A549 (cell line): ENCODE measurements at regions not wholly inside any gene's neighbourhood (a gene's known extent, or its start where the extent isn't known, plus 50 kb on each side); places are given as distances from the start of the nearest gene placed in this dataset.

Source experiments
- ATAC-seq, 2 experiments: fragments of 200-7000 bp in 1 of 2; fragments of >200 bp in 1 of 2; cut with Nextera tagmentation in 1 of 2; cut with Tn5 transposase in 1 of 2; 3 replicates each; pipeline versions ENCODE4 v1.8.0 to v1.9.1; 2018 to 2020; ENCODE audit warnings: mild to moderate bottlenecking in 1 of 2, moderate library complexity in 1 of 2
- CTCF ChIA-PET: fragments of 300-600 bp; sonication (Branson Sonifier 250); formaldehyde crosslinking; extraction: SDS; loops from one replicate; lab custom pipeline; 2021; ENCODE audit warnings: antibody characterized with exemption, inconsistent platforms; lab: Yijun Ruan, JAX
- POLR2A ChIA-PET: fragments of 350-600 bp; formaldehyde crosslinking; extraction: SDS; loops from one replicate; lab custom pipeline; 2021; ENCODE audit warnings: antibody characterized with exemption, inconsistent platforms; lab: Yijun Ruan, JAX
- DNase-seq, 2 experiments: peaks; one replicate each; pipeline versions ENCODE4 v3.0.0 to v3.0.0-alpha.2; 2011 to 2016; ENCODE audit warnings: low read depth in 1 of 2, low spot score in 1 of 2
- FAIRE-seq: peaks from 2 replicates; lab custom pipeline; 2011; peaks lifted over from hg19 to GRCh38; lab: Jason Lieb, UNC
- H3K27ac ChIP-seq, 2 experiments: fragments of >200 bp; sonication (Bioruptor Twin); formaldehyde crosslinking; 3 replicates each; pipeline ENCODE4 v1.5.1; 2016 to 2017
- H3K4me1 ChIP-seq: fragments of >200 bp; sonication (Bioruptor Twin); formaldehyde crosslinking; 3 replicates; pipeline ENCODE4 v1.6.1; 2016
- H3K4me2 ChIP-seq: fragments of >200 bp; sonication (Bioruptor Twin); formaldehyde crosslinking; 3 replicates; pipeline ENCODE4 v1.6.1; 2016
- H3K4me3 ChIP-seq: fragments of >200 bp; sonication (Bioruptor Twin); formaldehyde crosslinking; 3 replicates; pipeline ENCODE4 v1.5.1; 2016
- H3K9me3 ChIP-seq: fragments of >200 bp; sonication (Bioruptor Twin); formaldehyde crosslinking; 3 replicates; pipeline ENCODE4 v1.6.1; 2016
- CBX2 ChIP-seq: fragments of 200-600 bp; sonication (generic); IDR thresholded peaks from 2 replicates; pipeline ENCODE4 v1.6.1; 2016; ENCODE audit warnings: low read depth, mild to moderate bottlenecking, borderline replicate concordance
- CEBPB ChIP-seq, 2 experiments: fragments of >200 bp in 1 of 2; sonication (Bioruptor Twin) in 1 of 2; formaldehyde crosslinking in 1 of 2; IDR thresholded peaks; 2 replicates each; pipeline ENCODE4 v1.6.1; 2012 to 2016
- CHD2 ChIP-seq: fragments of 150-350 bp; IDR thresholded peaks from 2 replicates; pipeline ENCODE4 v1.6.1; 2014; ENCODE audit warnings: low read length; ENCODE audit not compliant: partially characterized antibody
- EHF ChIP-seq: fragments of 250-450 bp; sonication (Bioruptor Pico); IDR thresholded peaks from 2 replicates; pipeline ENCODE4 v1.5.0; 2020; ENCODE audit warnings: mild to moderate bottlenecking
- ESRRA ChIP-seq: fragments of 150-350 bp; IDR thresholded peaks from 2 replicates; pipeline ENCODE4 v1.6.1; 2014; ENCODE audit warnings: mild to moderate bottlenecking, low read length, borderline replicate concordance
- FOSB ChIP-seq: fragments of 250-450 bp; sonication (Bioruptor Pico); IDR thresholded peaks from 2 replicates; pipeline ENCODE4 v1.5.0; 2020; ENCODE audit warnings: mild to moderate bottlenecking, moderate library complexity
- GATA3 ChIP-seq: IDR thresholded peaks from 2 replicates; pipeline ENCODE4 v1.6.1; 2012; ENCODE audit warnings: borderline replicate concordance
- HOXB13 ChIP-seq: fragments of 250-450 bp; sonication (Bioruptor Pico); IDR thresholded peaks from 2 replicates; pipeline ENCODE4 v1.5.0; 2020; ENCODE audit warnings: low read depth, mild to moderate bottlenecking, moderate library complexity
- KDM1A ChIP-seq: fragments of 200-600 bp; sonication (generic); IDR thresholded peaks from 2 replicates; pipeline ENCODE4 v1.6.1; 2016; ENCODE audit warnings: low read depth, mild to moderate bottlenecking
- NFE2L2 ChIP-seq: fragments of 150-350 bp; conservative IDR thresholded peaks from 2 replicates; pipeline ENCODE4 v1.6.1; 2014; ENCODE audit warnings: low read length
- POLR2A ChIP-seq: IDR thresholded peaks from 2 replicates; pipeline ENCODE4 v1.6.1; 2012; ENCODE audit warnings: mild to moderate bottlenecking, low read length
- RARB ChIP-seq: fragments of 250-450 bp; sonication (Bioruptor Pico); IDR thresholded peaks from 2 replicates; pipeline ENCODE4 v1.8.0; 2021; ENCODE audit warnings: mild to moderate bottlenecking, moderate library complexity
- RCOR1 ChIP-seq: fragments of 150-350 bp; IDR thresholded peaks from 2 replicates; pipeline ENCODE4 v1.6.1; 2014; ENCODE audit warnings: antibody characterized with exemption, low read length, low read depth
- SMC3 ChIP-seq: fragments of >200 bp; sonication (Bioruptor Twin); formaldehyde crosslinking; IDR thresholded peaks from 3 replicates; pipeline ENCODE4 v1.6.1; 2018; ENCODE audit warnings: inconsistent platforms
- SREBF2 ChIP-seq: fragments of 450-650 bp; IDR thresholded peaks from 2 replicates; pipeline ENCODE4 v1.6.1; 2014; ENCODE audit warnings: mild to moderate bottlenecking, moderate library complexity
- ZNF302 ChIP-seq: fragments of 250-450 bp; sonication (Bioruptor Pico); IDR thresholded peaks from 2 replicates; pipeline ENCODE4 v1.9.0; 2021; ENCODE audit warnings: inconsistent platforms, mild to moderate bottlenecking, moderate library complexity
- WGBS: methylation state at CpG from one replicate; pipeline ENCODE4 v1.1.6; 2017; ENCODE audit errors: missing lambda C conversion rate; 5-methylcytosine and 5-hydroxymethylcytosine counted together
- TF ChIP-seq, protein P1 (sequence below): fragments of 250-450 bp; sonication (Bioruptor Pico); IDR thresholded peaks from 2 replicates; pipeline ENCODE4 v1.5.0; 2020; ENCODE audit warnings: low read depth, mild to moderate bottlenecking, moderate library complexity
- TF ChIP-seq, protein P2 (sequence below): IDR thresholded peaks from 2 replicates; pipeline ENCODE4 v1.6.1; 2012
- TF ChIP-seq, protein P3 (sequence below): fragments of 200-600 bp; sonication (generic); IDR thresholded peaks from 2 replicates; pipeline ENCODE4 v1.6.1; 2016; ENCODE audit warnings: antibody characterized with exemption, mild to moderate bottlenecking, moderate library complexity
- TF ChIP-seq, protein P4 (sequence below): fragments of >200 bp; sonication (Bioruptor Twin); formaldehyde crosslinking; IDR thresholded peaks from 3 replicates; pipeline ENCODE4 v1.6.1; 2016

DNA sequence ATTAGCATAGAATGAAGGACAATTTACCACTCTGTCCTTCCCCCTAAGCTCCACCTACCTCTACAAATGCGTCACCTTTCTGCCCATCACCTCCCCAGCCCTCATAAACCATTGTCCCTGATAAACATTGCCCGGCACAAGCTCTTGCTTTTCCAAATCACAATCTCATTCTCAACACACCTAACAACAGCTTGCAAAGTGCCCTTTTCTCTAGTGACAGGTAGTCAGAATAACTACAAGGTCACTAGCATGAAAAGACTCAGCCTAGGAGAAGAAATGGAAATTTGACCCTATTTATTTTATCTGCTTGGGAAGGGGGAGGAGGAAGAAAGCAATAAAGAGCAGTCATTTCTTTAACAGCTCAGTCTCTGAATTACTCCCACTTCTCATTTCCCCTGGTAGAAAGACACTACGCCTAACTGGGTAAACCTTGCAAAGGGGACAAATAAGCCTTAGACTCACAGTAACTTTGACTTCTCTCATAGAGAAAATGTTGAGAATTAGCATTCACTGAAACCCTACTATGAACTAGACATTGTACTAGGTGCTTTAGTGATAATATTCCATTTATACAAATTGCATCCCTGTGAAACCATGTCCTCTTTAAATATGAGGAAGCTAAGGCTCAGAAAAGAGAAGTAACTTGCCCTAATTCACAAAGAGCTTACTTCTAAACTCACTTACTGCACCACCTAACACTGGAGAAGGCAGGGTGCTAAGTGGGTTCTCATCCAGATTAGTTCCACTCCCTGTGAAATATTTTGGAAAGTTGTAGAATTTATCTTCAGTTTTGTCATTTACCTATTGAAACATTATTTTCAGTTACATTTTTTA lies 116.2 kb upstream of the FNDC3A start:
- FAIRE-seq (no peak), DNase-seq (no peak), ATAC-seq (no peak)
- Histone ChIP-seq H3K4me2 (no peak overlapping the region), H3K9me3 (no peaks in the 10 kb centered on the region), H3K4me3 (no peak overlapping the region), H3K27ac (no peak overlapping the region), H3K4me1 (no peaks in the 10 kb centered on the region)
- 89% methylated on average over 3 of the region's 3 CpGs for WGBS
- CTCF ChIA-PET, result interaction anchor here (1.5 kb wide), 1 partner anchor 32 kb away, joined by 3 read pairs; no protein-coding TSS in a partner anchor
- no peak for TF ChIP-seq ESRRA
- no peak for TF ChIP-seq EHF (CRISPR knock-in tag)
- no peak for TF ChIP-seq CHD2
- TF ChIP-seq RCOR1, result no peak
- TF ChIP-seq, protein P1, sequence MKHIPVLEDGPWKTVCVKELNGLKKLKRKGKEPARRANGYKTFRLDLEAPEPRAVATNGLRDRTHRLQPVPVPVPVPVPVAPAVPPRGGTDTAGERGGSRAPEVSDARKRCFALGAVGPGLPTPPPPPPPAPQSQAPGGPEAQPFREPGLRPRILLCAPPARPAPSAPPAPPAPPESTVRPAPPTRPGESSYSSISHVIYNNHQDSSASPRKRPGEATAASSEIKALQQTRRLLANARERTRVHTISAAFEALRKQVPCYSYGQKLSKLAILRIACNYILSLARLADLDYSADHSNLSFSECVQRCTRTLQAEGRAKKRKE (CRISPR knock-in tag), result no peak
- TF ChIP-seq, protein P2, sequence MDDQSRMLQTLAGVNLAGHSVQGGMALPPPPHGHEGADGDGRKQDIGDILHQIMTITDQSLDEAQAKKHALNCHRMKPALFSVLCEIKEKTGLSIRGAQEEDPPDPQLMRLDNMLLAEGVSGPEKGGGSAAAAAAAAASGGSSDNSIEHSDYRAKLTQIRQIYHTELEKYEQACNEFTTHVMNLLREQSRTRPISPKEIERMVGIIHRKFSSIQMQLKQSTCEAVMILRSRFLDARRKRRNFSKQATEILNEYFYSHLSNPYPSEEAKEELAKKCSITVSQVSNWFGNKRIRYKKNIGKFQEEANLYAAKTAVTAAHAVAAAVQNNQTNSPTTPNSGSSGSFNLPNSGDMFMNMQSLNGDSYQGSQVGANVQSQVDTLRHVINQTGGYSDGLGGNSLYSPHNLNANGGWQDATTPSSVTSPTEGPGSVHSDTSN, result no peak
- TF ChIP-seq NFE2L2, result no peak
- no peak for TF ChIP-seq GATA3
- POLR2A ChIA-PET, result no interaction called here

DNA sequence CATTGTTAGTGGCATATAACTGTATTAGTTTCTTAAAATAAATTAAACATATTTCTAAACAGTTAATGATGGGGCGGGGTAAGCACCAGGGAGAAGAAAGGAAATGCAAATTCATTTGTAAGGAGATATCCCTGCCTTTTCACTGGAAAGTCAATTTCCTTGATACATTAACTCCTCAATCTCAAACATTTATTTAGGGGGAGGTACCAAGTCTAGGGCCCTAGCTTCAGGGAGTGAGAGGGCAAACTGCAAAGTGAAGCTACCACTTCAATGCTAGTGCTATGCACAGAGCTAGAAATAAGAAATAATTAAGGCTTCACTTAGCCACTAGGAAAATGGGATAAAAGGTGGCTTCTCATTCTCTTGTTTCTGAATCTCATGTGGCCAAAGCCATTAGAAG lies 115.3 kb upstream of the FNDC3A start:
- TF ChIP-seq SMC3 (no peak), FOSB (CRISPR knock-in tag) (no peak), KDM1A (no peak), SREBF2 (no peak), CEBPB (IDR thresholded peaks at IDR 0.05) (no peak), CBX2 (no peak)
- ATAC-seq, result no peak
- no peak overlapping the region for H3K4me2 ChIP-seq
- no peaks in the 10 kb centered on the region for H3K9me3 ChIP-seq
- no peak overlapping the region for H3K27ac ChIP-seq
- DNase-seq, result no peak
- ChIA-PET CTCF (interaction anchor here (1.5 kb wide), 1 partner anchor 31 kb away, joined by 3 read pairs; no protein-coding TSS in a partner anchor), POLR2A (no interaction called here)
- FAIRE-seq, result no peak
- 100% methylated on average over 1 of the region's 1 CpG for WGBS
- no peaks in the 10 kb centered on the region for H3K4me1 ChIP-seq
- H3K4me3 ChIP-seq, result no peak overlapping the region

DNA sequence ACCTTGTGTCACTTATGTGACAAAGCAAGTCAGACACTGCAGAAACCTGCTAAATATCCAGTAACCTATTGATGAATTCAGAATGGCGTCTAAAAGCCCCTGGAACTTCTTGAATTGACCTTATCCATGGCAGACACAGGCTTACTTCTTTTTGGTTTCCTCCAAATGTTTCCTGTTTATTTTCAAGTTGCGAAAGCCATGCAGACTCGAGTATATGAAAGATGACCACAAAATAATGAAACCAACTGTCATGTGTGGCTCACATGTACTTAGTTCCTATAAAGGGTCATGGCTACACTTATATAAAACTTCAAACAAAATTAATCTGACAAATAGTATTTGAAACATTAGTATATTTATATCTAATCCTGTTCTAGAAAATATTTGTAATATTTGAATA lies 113.1 kb upstream of the FNDC3A start:
- Histone ChIP-seq H3K27ac (no peak overlapping the region), H3K4me1 (no peaks in the 10 kb centered on the region), H3K4me3 (no peak overlapping the region), H3K9me3 (no peaks in the 10 kb centered on the region), H3K4me2 (no peak overlapping the region)
- no peak for DNase-seq
- TF ChIP-seq HOXB13 (CRISPR knock-in tag), result no peak
- TF ChIP-seq, protein P3, sequence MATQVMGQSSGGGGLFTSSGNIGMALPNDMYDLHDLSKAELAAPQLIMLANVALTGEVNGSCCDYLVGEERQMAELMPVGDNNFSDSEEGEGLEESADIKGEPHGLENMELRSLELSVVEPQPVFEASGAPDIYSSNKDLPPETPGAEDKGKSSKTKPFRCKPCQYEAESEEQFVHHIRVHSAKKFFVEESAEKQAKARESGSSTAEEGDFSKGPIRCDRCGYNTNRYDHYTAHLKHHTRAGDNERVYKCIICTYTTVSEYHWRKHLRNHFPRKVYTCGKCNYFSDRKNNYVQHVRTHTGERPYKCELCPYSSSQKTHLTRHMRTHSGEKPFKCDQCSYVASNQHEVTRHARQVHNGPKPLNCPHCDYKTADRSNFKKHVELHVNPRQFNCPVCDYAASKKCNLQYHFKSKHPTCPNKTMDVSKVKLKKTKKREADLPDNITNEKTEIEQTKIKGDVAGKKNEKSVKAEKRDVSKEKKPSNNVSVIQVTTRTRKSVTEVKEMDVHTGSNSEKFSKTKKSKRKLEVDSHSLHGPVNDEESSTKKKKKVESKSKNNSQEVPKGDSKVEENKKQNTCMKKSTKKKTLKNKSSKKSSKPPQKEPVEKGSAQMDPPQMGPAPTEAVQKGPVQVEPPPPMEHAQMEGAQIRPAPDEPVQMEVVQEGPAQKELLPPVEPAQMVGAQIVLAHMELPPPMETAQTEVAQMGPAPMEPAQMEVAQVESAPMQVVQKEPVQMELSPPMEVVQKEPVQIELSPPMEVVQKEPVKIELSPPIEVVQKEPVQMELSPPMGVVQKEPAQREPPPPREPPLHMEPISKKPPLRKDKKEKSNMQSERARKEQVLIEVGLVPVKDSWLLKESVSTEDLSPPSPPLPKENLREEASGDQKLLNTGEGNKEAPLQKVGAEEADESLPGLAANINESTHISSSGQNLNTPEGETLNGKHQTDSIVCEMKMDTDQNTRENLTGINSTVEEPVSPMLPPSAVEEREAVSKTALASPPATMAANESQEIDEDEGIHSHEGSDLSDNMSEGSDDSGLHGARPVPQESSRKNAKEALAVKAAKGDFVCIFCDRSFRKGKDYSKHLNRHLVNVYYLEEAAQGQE, result no peak
- no peak for TF ChIP-seq RARB (CRISPR knock-in tag)
- TF ChIP-seq CBX2, result no peak
- TF ChIP-seq, protein P2, result no peak
- no peak for TF ChIP-seq ZNF302 (CRISPR knock-in tag)
- TF ChIP-seq FOSB (CRISPR knock-in tag), result no peak
- TF ChIP-seq, protein P4, sequence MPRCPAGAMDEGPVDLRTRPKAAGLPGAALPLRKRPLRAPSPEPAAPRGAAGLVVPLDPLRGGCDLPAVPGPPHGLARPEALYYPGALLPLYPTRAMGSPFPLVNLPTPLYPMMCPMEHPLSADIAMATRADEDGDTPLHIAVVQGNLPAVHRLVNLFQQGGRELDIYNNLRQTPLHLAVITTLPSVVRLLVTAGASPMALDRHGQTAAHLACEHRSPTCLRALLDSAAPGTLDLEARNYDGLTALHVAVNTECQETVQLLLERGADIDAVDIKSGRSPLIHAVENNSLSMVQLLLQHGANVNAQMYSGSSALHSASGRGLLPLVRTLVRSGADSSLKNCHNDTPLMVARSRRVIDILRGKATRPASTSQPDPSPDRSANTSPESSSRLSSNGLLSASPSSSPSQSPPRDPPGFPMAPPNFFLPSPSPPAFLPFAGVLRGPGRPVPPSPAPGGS, result no peak
- no peak for TF ChIP-seq POLR2A
- 50% methylated on average over 3 of the region's 3 CpGs for WGBS
- POLR2A ChIA-PET, result no interaction called here
- no peak for ATAC-seq
- no peak for FAIRE-seq
- CTCF ChIA-PET, result no interaction called here
